ENCODE measurements at regions not wholly inside any gene's neighbourhood (a gene's known extent, or its start where the extent isn't known, plus 50 kb on each side); places are given as distances from the start of the nearest gene placed in this dataset.

DNA sequence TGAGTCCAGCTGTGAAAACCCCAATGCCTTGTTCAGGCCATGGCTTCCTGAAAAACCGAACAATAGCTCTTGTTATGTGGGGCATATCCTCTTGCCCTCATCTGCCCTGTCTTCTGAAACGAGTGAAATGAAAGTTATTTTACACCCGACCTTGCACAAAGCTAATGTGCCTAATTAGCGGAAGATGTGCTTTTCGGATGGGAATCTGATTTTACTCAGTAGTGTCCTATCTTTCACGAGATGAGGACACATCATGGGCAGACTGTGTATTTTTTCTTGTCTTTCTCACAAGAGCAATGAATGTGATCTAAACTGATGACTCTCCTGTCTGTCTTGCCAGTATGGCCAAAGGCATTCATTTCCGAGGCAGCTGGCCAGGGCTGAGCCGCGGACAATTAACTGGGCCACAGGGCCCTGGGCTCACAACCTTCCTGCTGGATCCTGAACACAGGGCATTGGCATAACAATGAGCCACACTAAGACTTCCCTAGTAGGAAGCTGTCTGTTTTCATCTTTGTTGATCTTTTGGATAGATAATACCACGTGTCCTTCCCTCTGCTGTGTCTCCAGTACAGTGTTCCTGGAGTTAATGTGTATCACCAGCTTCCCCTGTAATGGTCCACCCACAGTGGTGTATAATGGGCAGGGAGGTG, 86.0 kb upstream of the HIF1A start:
- peak; percentile 76 for DNase-seq
- H3K79me1 ChIP-seq (ENCODE audit: insufficient read depth, low read depth, low read length, poor library complexity, severe bottlenecking), result no peaks in the 10 kb centered on the region
- peak overlapping the region; percentile 17 for H2BK12ac ChIP-seq (ENCODE audit: insufficient read length, low read depth, low read length)
- H3K23ac ChIP-seq (ENCODE audit: insufficient read length, low read depth, low read length), result no peak overlapping the region
- H2BK5ac ChIP-seq (ENCODE audit: insufficient read length, low read length), result no peak overlapping the region
- no peak overlapping the region for H3K18ac ChIP-seq (ENCODE audit: insufficient read length, low read depth, low read length)
- no peak overlapping the region for H4K91ac ChIP-seq (ENCODE audit: insufficient read length, low read depth, low read length)
- H3K79me2 ChIP-seq (ENCODE audit: insufficient read depth, low read length), result no peaks in the 10 kb centered on the region
- H3K4ac ChIP-seq (ENCODE audit: low read depth, low read length), result no peak overlapping the region
- Mint-ChIP-seq H3K27ac (peak overlapping the region; percentile 67 to 98 (median 89)), H3K36me3 (ENCODE audit: insufficient read depth in 1 of 3, low read depth in 3 of 3) (no peaks in the 10 kb centered on the region), H3K9me3 (no peaks in the 10 kb centered on the region), H3K4me3 (peak overlapping the region; percentile 25 to 62; a peak in 4 of 5 replicates), H3K4me1 (peaks cover 46 to 47% of the 10 kb centered on the region in 2 experiments), H3K27me3 (ENCODE audit: low read depth) (peaks cover 3% of the 10 kb centered on the region)
- H2BK20ac ChIP-seq (ENCODE audit: low read depth, low read length, poor library complexity, severe bottlenecking), result no peak overlapping the region
- no peak overlapping the region for H4K8ac ChIP-seq (replicated peaks; ENCODE audit: insufficient read length, low read depth, low read length)
- no CpG with 5 or more reads among the region's 10 CpGs for WGBS (ENCODE audit: extremely low coverage, insufficient read length, low lambda C conversion rate)
- no peak overlapping the region for H3K9ac ChIP-seq (ENCODE audit: extremely low read depth, insufficient read length, low read length)
- TF ChIP-seq, protein P1, sequence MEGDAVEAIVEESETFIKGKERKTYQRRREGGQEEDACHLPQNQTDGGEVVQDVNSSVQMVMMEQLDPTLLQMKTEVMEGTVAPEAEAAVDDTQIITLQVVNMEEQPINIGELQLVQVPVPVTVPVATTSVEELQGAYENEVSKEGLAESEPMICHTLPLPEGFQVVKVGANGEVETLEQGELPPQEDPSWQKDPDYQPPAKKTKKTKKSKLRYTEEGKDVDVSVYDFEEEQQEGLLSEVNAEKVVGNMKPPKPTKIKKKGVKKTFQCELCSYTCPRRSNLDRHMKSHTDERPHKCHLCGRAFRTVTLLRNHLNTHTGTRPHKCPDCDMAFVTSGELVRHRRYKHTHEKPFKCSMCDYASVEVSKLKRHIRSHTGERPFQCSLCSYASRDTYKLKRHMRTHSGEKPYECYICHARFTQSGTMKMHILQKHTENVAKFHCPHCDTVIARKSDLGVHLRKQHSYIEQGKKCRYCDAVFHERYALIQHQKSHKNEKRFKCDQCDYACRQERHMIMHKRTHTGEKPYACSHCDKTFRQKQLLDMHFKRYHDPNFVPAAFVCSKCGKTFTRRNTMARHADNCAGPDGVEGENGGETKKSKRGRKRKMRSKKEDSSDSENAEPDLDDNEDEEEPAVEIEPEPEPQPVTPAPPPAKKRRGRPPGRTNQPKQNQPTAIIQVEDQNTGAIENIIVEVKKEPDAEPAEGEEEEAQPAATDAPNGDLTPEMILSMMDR (conservative IDR thresholded peaks at IDR 0.05), result no peak
- H3K27me3 ChIP-seq (ENCODE audit: insufficient read depth, low read length), result no peaks in the 10 kb centered on the region
- H3T11ph ChIP-seq (ENCODE audit: low read length), result no peak overlapping the region
- peak overlapping the region; percentile 56 for H3K27ac ChIP-seq (ENCODE audit: insufficient read length, low read depth, low read length)
- H2BK120ac ChIP-seq (ENCODE audit: low read depth, low read length, poor library complexity, severe bottlenecking), result no peak overlapping the region
- no peak overlapping the region for H2AK5ac ChIP-seq (ENCODE audit: insufficient read length, low read length)
- no peak overlapping the region for H4K5ac ChIP-seq (ENCODE audit: insufficient read length, low read depth, low read length)
- H2BK15ac ChIP-seq (ENCODE audit: low read depth, low read length), result no peak overlapping the region
- H3K4me2 ChIP-seq (ENCODE audit: insufficient read depth, insufficient read length, low read length), result peak overlapping the region; percentile 31
- no peak overlapping the region for H3K56ac ChIP-seq (ENCODE audit: insufficient read length, low read depth, low read length)
- no peak overlapping the region for H3K14ac ChIP-seq (ENCODE audit: insufficient read depth, low read length)
- no peak overlapping the region for H2AFZ ChIP-seq (ENCODE audit: low read length)
- H3K9me3 ChIP-seq (ENCODE audit: control insufficient read depth, low read depth, low read length), result no peaks in the 10 kb centered on the region
- no peaks in the 10 kb centered on the region for H3K23me2 ChIP-seq (ENCODE audit: insufficient read length, low read depth, low read length, poor library complexity, severe bottlenecking)
- H3K4me1 ChIP-seq (ENCODE audit: insufficient read depth, low read length), result peaks cover 23% of the 10 kb centered on the region
- no peaks in the 10 kb centered on the region for H4K20me1 ChIP-seq (ENCODE audit: control insufficient read depth, insufficient read depth, insufficient read length)

All from H9 (cell line).